ENCODE measurements at regions not wholly inside any gene's neighbourhood (a gene's known extent, or its start where the extent isn't known, plus 50 kb on each side); places are given as distances from the start of the nearest gene placed in this dataset.

- TF ChIP-seq, protein P1, sequence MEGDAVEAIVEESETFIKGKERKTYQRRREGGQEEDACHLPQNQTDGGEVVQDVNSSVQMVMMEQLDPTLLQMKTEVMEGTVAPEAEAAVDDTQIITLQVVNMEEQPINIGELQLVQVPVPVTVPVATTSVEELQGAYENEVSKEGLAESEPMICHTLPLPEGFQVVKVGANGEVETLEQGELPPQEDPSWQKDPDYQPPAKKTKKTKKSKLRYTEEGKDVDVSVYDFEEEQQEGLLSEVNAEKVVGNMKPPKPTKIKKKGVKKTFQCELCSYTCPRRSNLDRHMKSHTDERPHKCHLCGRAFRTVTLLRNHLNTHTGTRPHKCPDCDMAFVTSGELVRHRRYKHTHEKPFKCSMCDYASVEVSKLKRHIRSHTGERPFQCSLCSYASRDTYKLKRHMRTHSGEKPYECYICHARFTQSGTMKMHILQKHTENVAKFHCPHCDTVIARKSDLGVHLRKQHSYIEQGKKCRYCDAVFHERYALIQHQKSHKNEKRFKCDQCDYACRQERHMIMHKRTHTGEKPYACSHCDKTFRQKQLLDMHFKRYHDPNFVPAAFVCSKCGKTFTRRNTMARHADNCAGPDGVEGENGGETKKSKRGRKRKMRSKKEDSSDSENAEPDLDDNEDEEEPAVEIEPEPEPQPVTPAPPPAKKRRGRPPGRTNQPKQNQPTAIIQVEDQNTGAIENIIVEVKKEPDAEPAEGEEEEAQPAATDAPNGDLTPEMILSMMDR (IDR thresholded peaks at IDR 0.05): no peak
- no peak for TF ChIP-seq POLR2A (IDR thresholded peaks at IDR 0.05)
Measured at GRCh38 chr2:238669046-238669445, 178.8 kb upstream of the TWIST2 start.
